Activated CD4-positive, alpha-beta T cell treated with anti-CD3 and anti-CD28 coated beads, Interleukin-2, amount 10 ng/mL, durations not matched to agents 7 days and 5 days (primary cell): ENCODE measurements at regions not wholly inside any gene's neighbourhood (a gene's known extent, or its start where the extent isn't known, plus 50 kb on each side); places are given as distances from the start of the nearest gene placed in this dataset.

ENCODE experiments used
- CTCF ChIA-PET: fragments of 350-600 bp; sonication (Branson Sonifier 250); formaldehyde crosslinking; loops from one replicate; lab custom pipeline; 2021; ENCODE audit warnings: antibody characterized with exemption; lab: Charles Lee
- POLR2A ChIA-PET: fragments of 350-600 bp; sonication (Branson Sonifier 250); formaldehyde crosslinking; loops from one replicate; lab custom pipeline; 2021; ENCODE audit warnings: antibody characterized with exemption; lab: Charles Lee
- DNase-seq: peaks from one replicate; pipeline ENCODE4 v3.0.0-alpha.2; 2020
- H3K27ac Mint-ChIP-seq: one replicate; pipeline ENCODE4 v1.8.0; 2021; ENCODE audit warnings: mild to moderate bottlenecking, moderate library complexity, mixed read lengths
- H3K27me3 Mint-ChIP-seq: one replicate; pipeline ENCODE4 v1.8.0; 2021; ENCODE audit warnings: mixed read lengths
- H3K36me3 Mint-ChIP-seq: one replicate; pipeline ENCODE4 v1.8.0; 2021; ENCODE audit warnings: low read depth, mixed read lengths
- H3K4me1 Mint-ChIP-seq: one replicate; pipeline ENCODE4 v1.8.0; 2021; ENCODE audit warnings: mixed read lengths
- H3K4me3 Mint-ChIP-seq: one replicate; pipeline ENCODE4 v1.8.0; 2021; ENCODE audit warnings: mild to moderate bottlenecking, moderate library complexity, mixed read lengths
- H3K9me3 Mint-ChIP-seq: one replicate; pipeline ENCODE4 v1.8.0; 2021; ENCODE audit warnings: mixed read lengths

- CTCF ChIA-PET, result no interaction called here
- no peaks in the 10 kb centered on the region for H3K4me1 Mint-ChIP-seq
- H3K9me3 Mint-ChIP-seq, result no peaks in the 10 kb centered on the region
- no peaks in the 10 kb centered on the region for H3K27me3 Mint-ChIP-seq
- no peak overlapping the region for H3K4me3 Mint-ChIP-seq
- no peak for DNase-seq
- POLR2A ChIA-PET, result no interaction called here
- H3K27ac Mint-ChIP-seq, result no peak overlapping the region
- H3K36me3 Mint-ChIP-seq, result no peaks in the 10 kb centered on the region
These were observed 309.4 kb upstream of the CDH5 start for GRCh38 chr16:66057057-66057456.

- peaks cover 2% of the 10 kb centered on the region for H3K27me3 Mint-ChIP-seq
- H3K36me3 Mint-ChIP-seq, result no peaks in the 10 kb centered on the region
- ChIA-PET CTCF (interaction anchor here (0.9 kb wide), 1 partner anchor 36 kb away, joined by 3 read pairs; no protein-coding TSS in a partner anchor), POLR2A (no interaction called here)
- no peak overlapping the region for H3K27ac Mint-ChIP-seq
- no peak for DNase-seq
- H3K4me3 Mint-ChIP-seq, result no peak overlapping the region
- no peaks in the 10 kb centered on the region for H3K4me1 Mint-ChIP-seq
- H3K9me3 Mint-ChIP-seq, result no peaks in the 10 kb centered on the region
These were observed 312.4 kb upstream of the CDH5 start for GRCh38 chr16:66054095-66054494.

GRCh38 chr16:66052745-66053144, 313.7 kb upstream of the CDH5 start:
- CTCF ChIA-PET, result no interaction called here
- no peaks in the 10 kb centered on the region for H3K4me1 Mint-ChIP-seq
- POLR2A ChIA-PET, result no interaction called here
- H3K4me3 Mint-ChIP-seq, result no peak overlapping the region
- H3K27me3 Mint-ChIP-seq, result peaks cover 2% of the 10 kb centered on the region
- no peaks in the 10 kb centered on the region for H3K36me3 Mint-ChIP-seq
- no peak for DNase-seq
- H3K27ac Mint-ChIP-seq, result no peak overlapping the region
- H3K9me3 Mint-ChIP-seq, result no peaks in the 10 kb centered on the region

GRCh38 chr16:66050991-66051390, 315.5 kb upstream of the CDH5 start:
- no peak for DNase-seq
- H3K9me3 Mint-ChIP-seq, result no peaks in the 10 kb centered on the region
- H3K27ac Mint-ChIP-seq, result no peak overlapping the region
- peaks cover 2% of the 10 kb centered on the region for H3K27me3 Mint-ChIP-seq
- POLR2A ChIA-PET, result no interaction called here
- no peaks in the 10 kb centered on the region for H3K4me1 Mint-ChIP-seq
- no peaks in the 10 kb centered on the region for H3K36me3 Mint-ChIP-seq
- no peak overlapping the region for H3K4me3 Mint-ChIP-seq
- CTCF ChIA-PET, result no interaction called here

GRCh38 chr16:66049865-66050264, 316.6 kb upstream of the CDH5 start:
- Mint-ChIP-seq H3K27ac (no peak overlapping the region), H3K36me3 (no peaks in the 10 kb centered on the region), H3K27me3 (peaks cover 2% of the 10 kb centered on the region), H3K4me1 (no peaks in the 10 kb centered on the region), H3K4me3 (no peak overlapping the region), H3K9me3 (no peaks in the 10 kb centered on the region)
- ChIA-PET POLR2A (no interaction called here), CTCF (interaction anchor here (0.6 kb wide), 1 partner anchor 164 kb away, joined by 3 read pairs; no protein-coding TSS in a partner anchor)
- DNase-seq, result no peak

GRCh38 chr16:66045626-66046025, 320.9 kb upstream of the CDH5 start:
- DNase-seq, result no peak
- H3K36me3 Mint-ChIP-seq, result no peaks in the 10 kb centered on the region

GRCh38 chr16:66044556-66044955, 321.9 kb upstream of the CDH5 start:
- no peak overlapping the region for H3K27ac Mint-ChIP-seq
- ChIA-PET POLR2A (no interaction called here), CTCF (no interaction called here)

More at GRCh38 chr16:66045626-66046025, 320.9 kb upstream of the CDH5 start:
- Mint-ChIP-seq H3K4me3 (no peak overlapping the region), H3K27me3 (no peaks in the 10 kb centered on the region), H3K4me1 (no peaks in the 10 kb centered on the region), H3K27ac (no peak overlapping the region), H3K9me3 (no peaks in the 10 kb centered on the region)
- ChIA-PET CTCF (no interaction called here), POLR2A (no interaction called here)

GRCh38 chr16:66044089-66044488, 322.4 kb upstream of the CDH5 start:
- CTCF ChIA-PET, result no interaction called here
- Mint-ChIP-seq H3K36me3 (no peaks in the 10 kb centered on the region), H3K27me3 (no peaks in the 10 kb centered on the region), H3K4me1 (no peaks in the 10 kb centered on the region), H3K27ac (no peak overlapping the region), H3K9me3 (no peaks in the 10 kb centered on the region), H3K4me3 (no peak overlapping the region)
- no peak for DNase-seq
- POLR2A ChIA-PET, result no interaction called here

More at GRCh38 chr16:66044556-66044955, 321.9 kb upstream of the CDH5 start:
- Mint-ChIP-seq H3K36me3 (no peaks in the 10 kb centered on the region), H3K4me1 (no peaks in the 10 kb centered on the region), H3K4me3 (no peak overlapping the region), H3K27me3 (no peaks in the 10 kb centered on the region), H3K9me3 (no peaks in the 10 kb centered on the region)
- DNase-seq, result no peak

- ChIA-PET POLR2A (no interaction called here), CTCF (no interaction called here)
- H3K27ac Mint-ChIP-seq, result no peak overlapping the region
- no peaks in the 10 kb centered on the region for H3K9me3 Mint-ChIP-seq
- no peaks in the 10 kb centered on the region for H3K27me3 Mint-ChIP-seq
- DNase-seq, result no peak
- no peak overlapping the region for H3K4me3 Mint-ChIP-seq
- no peaks in the 10 kb centered on the region for H3K4me1 Mint-ChIP-seq
- H3K36me3 Mint-ChIP-seq, result no peaks in the 10 kb centered on the region
These were observed 323.2 kb upstream of the CDH5 start for GRCh38 chr16:66043326-66043725.

- Mint-ChIP-seq H3K9me3 (no peaks in the 10 kb centered on the region), H3K27me3 (peaks cover 3% of the 10 kb centered on the region), H3K27ac (no peak overlapping the region), H3K4me3 (no peak overlapping the region), H3K36me3 (no peaks in the 10 kb centered on the region), H3K4me1 (no peaks in the 10 kb centered on the region)
- POLR2A ChIA-PET, result no interaction called here
- CTCF ChIA-PET, result no interaction called here
- DNase-seq, result no peak
These were observed 324.1 kb upstream of the CDH5 start for GRCh38 chr16:66042341-66042740.

- H3K27me3 Mint-ChIP-seq, result peaks cover 3% of the 10 kb centered on the region
- no peak overlapping the region for H3K4me3 Mint-ChIP-seq
- POLR2A ChIA-PET, result no interaction called here
- no peak overlapping the region for H3K27ac Mint-ChIP-seq
- CTCF ChIA-PET, result no interaction called here
- no peaks in the 10 kb centered on the region for H3K4me1 Mint-ChIP-seq
- no peak for DNase-seq
- H3K9me3 Mint-ChIP-seq, result no peaks in the 10 kb centered on the region
- no peaks in the 10 kb centered on the region for H3K36me3 Mint-ChIP-seq
These were observed 324.6 kb upstream of the CDH5 start for GRCh38 chr16:66041907-66042306.

GRCh38 chr16:66039793-66040192, 326.7 kb upstream of the CDH5 start:
- H3K36me3 Mint-ChIP-seq, result no peaks in the 10 kb centered on the region

GRCh38 chr16:66036793-66037715, 329.4 kb upstream of the CDH5 start:
- Mint-ChIP-seq H3K4me1 (no peaks in the 10 kb centered on the region), H3K27me3 (peaks cover 3% of the 10 kb centered on the region), H3K27ac (no peak overlapping the region), H3K4me3 (no peak overlapping the region), H3K9me3 (no peaks in the 10 kb centered on the region), H3K36me3 (no peaks in the 10 kb centered on the region)
- POLR2A ChIA-PET, result no interaction called here
- CTCF ChIA-PET, result no interaction called here
- DNase-seq, result no peak

More at GRCh38 chr16:66039793-66040192, 326.7 kb upstream of the CDH5 start:
- no peak overlapping the region for H3K27ac Mint-ChIP-seq
- no peak for DNase-seq
- no peak overlapping the region for H3K4me3 Mint-ChIP-seq
- ChIA-PET CTCF (no interaction called here), POLR2A (no interaction called here)
- no peaks in the 10 kb centered on the region for H3K4me1 Mint-ChIP-seq
- H3K27me3 Mint-ChIP-seq, result peaks cover 3% of the 10 kb centered on the region
- no peaks in the 10 kb centered on the region for H3K9me3 Mint-ChIP-seq
